Aorta (tissue), 5 donors: ENCODE measurements at regions not wholly inside any gene's neighbourhood (a gene's known extent, or its start where the extent isn't known, plus 50 kb on each side); places are given as distances from the start of the nearest gene placed in this dataset.

Experiments used
- ATAC-seq: fragments of 200-7000 bp; cut with Tn5 transposase; one replicate; pipeline ENCODE4 v1.9.1; 2022; ENCODE audit warnings: moderate library complexity; ENCODE audit not compliant: low FRiP score
- DNase-seq, 2 donors: peaks; one replicate each; pipeline ENCODE4 v3.0.0-alpha.2; 2020
- H3K27ac ChIP-seq, 2 donors: one replicate each; pipeline ENCODE4 v1.5.1; 2013; ENCODE audit warnings: low read length in 2 of 2, mild to moderate bottlenecking in 2 of 2, moderate library complexity in 2 of 2, control low read depth in 1 of 2, inconsistent platforms in 1 of 2, low read depth in 1 of 2
- H3K27me3 ChIP-seq, 2 donors: one replicate each; pipeline ENCODE4 v1.6.1; 2013; ENCODE audit warnings: control low read depth in 1 of 2, low read length in 1 of 2, mild to moderate bottlenecking in 1 of 2, moderate library complexity in 1 of 2; ENCODE audit not compliant: insufficient read depth in 2 of 2, control insufficient read depth in 1 of 2
- H3K36me3 ChIP-seq, 2 donors: one replicate each; pipeline ENCODE4 v1.6.1; 2013; ENCODE audit warnings: control low read depth in 1 of 2, low read length in 1 of 2, mild to moderate bottlenecking in 1 of 2; ENCODE audit not compliant: insufficient read depth in 2 of 2, control insufficient read depth in 1 of 2
- H3K4me1 ChIP-seq, 2 donors: one replicate each; pipeline ENCODE4 v1.6.1; 2013; ENCODE audit warnings: low read length in 2 of 2, control low read depth in 1 of 2, mild to moderate bottlenecking in 1 of 2, moderate library complexity in 1 of 2; ENCODE audit not compliant: insufficient read depth in 2 of 2, control insufficient read depth in 1 of 2
- H3K4me3 ChIP-seq, 2 donors: one replicate each; pipeline ENCODE4 v1.5.1; 2013; ENCODE audit warnings: low read length in 2 of 2, control low read depth in 1 of 2, mild to moderate bottlenecking in 1 of 2
- H3K9me3 ChIP-seq: one replicate; pipeline ENCODE4 v1.6.1; 2013; ENCODE audit warnings: mild to moderate bottlenecking, low read length; ENCODE audit not compliant: control insufficient read depth
- WGBS, 2 donors: extraction: QIAGEN DNeasy Blood & Tissue Kit; methylation state at CpG; one replicate each; pipeline ENCODE4 v1.1.7; 2013; 5-methylcytosine and 5-hydroxymethylcytosine counted together
- intact Hi-C, 2 donors: fragments of 100-400 bp; cut with DNase I; formaldehyde crosslinking; loops; one replicate each; pipeline versions ENCODE4 v1.14.2 to v1.15.0; 2022
- donor health status: healthy with polysubstance abuse.
- donor health status: Bipolar disorder and iron deficiency.
- donor health status: DM: no; HTN: no; CAD: no.
- donor health status: DM: no; HTN: no; CAD: no.
- donor health status: DM: yes; HTN: yes; CAD: no.

- ATAC-seq (no peak), DNase-seq (no peak)
- H3K9me3 ChIP-seq = no peaks in the 10 kb centered on the region
- H3K27ac ChIP-seq = no peak overlapping the region
- 44 to 57% methylated on average over 1 of the region's 1 CpG for WGBS, 2 donors
- no peaks in the 10 kb centered on the region for H3K4me1 ChIP-seq
- no peaks in the 10 kb centered on the region for H3K36me3 ChIP-seq
- H3K4me3 ChIP-seq = no peak overlapping the region
- intact Hi-C loops = no loop called here
- H3K27me3 ChIP-seq = no peaks in the 10 kb centered on the region
Measured at GRCh38 chr1:14318830-14319229, 279.7 kb upstream of the KAZN start.

- intact Hi-C loops = no loop called here
- Histone ChIP-seq H3K36me3 (no peaks in the 10 kb centered on the region), H3K27ac (no peak overlapping the region), H3K4me1 (no peaks in the 10 kb centered on the region), H3K9me3 (no peaks in the 10 kb centered on the region), H3K4me3 (no peak overlapping the region), H3K27me3 (no peaks in the 10 kb centered on the region)
- ATAC-seq = no peak
- WGBS, 2 donors = 28 to 38% methylated on average over 2 of the region's 2 CpGs
- no peak for DNase-seq
Measured at GRCh38 chr1:14320518-14320917, 278.0 kb upstream of the KAZN start.

- ATAC-seq = no peak
- DNase-seq = no peak
- Histone ChIP-seq H3K27me3 (no peaks in the 10 kb centered on the region), H3K36me3 (no peaks in the 10 kb centered on the region), H3K9me3 (peaks cover 3% of the 10 kb centered on the region), H3K4me3 (no peak overlapping the region), H3K4me1 (no peaks in the 10 kb centered on the region), H3K27ac (no peak overlapping the region)
- WGBS, 2 donors = 84 to 87% methylated on average over 8 of the region's 8 CpGs
- intact Hi-C loops = no loop called here
Measured at GRCh38 chr1:14320986-14321385, 277.5 kb upstream of the KAZN start.

- intact Hi-C loops = no loop called here
- no peak for DNase-seq
- no peak for ATAC-seq
- 43 to 65% methylated on average over 1 of the region's 1 CpG for WGBS, 2 donors
- H3K27me3 ChIP-seq = no peaks in the 10 kb centered on the region
- H3K4me1 ChIP-seq = no peaks in the 10 kb centered on the region
- no peak overlapping the region for H3K27ac ChIP-seq
- H3K4me3 ChIP-seq = no peak overlapping the region
- no peaks in the 10 kb centered on the region for H3K36me3 ChIP-seq
- peaks cover 3% of the 10 kb centered on the region for H3K9me3 ChIP-seq
Measured at GRCh38 chr1:14321422-14321821, 277.1 kb upstream of the KAZN start.

GRCh38 chr1:14323568-14324247 is 274.8 kb upstream of the KAZN start:
- H3K9me3 ChIP-seq = peaks cover 3% of the 10 kb centered on the region
- 62 to 69% methylated on average over 2 of the region's 2 CpGs for WGBS, 2 donors
- no peaks in the 10 kb centered on the region for H3K27me3 ChIP-seq
- no peaks in the 10 kb centered on the region for H3K36me3 ChIP-seq
- no peaks in the 10 kb centered on the region for H3K4me1 ChIP-seq
- DNase-seq (no peak), ATAC-seq (no peak)
- intact Hi-C loops = no loop called here
- H3K27ac ChIP-seq = no peak overlapping the region
- H3K4me3 ChIP-seq = no peak overlapping the region

- no peaks in the 10 kb centered on the region for H3K27me3 ChIP-seq
- intact Hi-C loops = no loop called here
- H3K4me1 ChIP-seq = no peaks in the 10 kb centered on the region
- ATAC-seq = no peak
- WGBS, 2 donors = 47 to 62% methylated on average over 2 of the region's 2 CpGs
- no peaks in the 10 kb centered on the region for H3K36me3 ChIP-seq
- peaks cover 3% of the 10 kb centered on the region for H3K9me3 ChIP-seq
- H3K4me3 ChIP-seq = no peak overlapping the region
- no peak overlapping the region for H3K27ac ChIP-seq
- no peak for DNase-seq
Measured at GRCh38 chr1:14324248-14324630, 274.2 kb upstream of the KAZN start.

- intact Hi-C loops = no loop called here
- H3K4me3 ChIP-seq = no peak overlapping the region
Measured at GRCh38 chr1:14326857-14327256, 271.6 kb upstream of the KAZN start.

GRCh38 chr1:14328685-14329084 is 269.8 kb upstream of the KAZN start:
- DNase-seq (no peak), ATAC-seq (no peak)
- Histone ChIP-seq H3K36me3 (no peaks in the 10 kb centered on the region), H3K27ac (no peak overlapping the region), H3K27me3 (no peaks in the 10 kb centered on the region), H3K4me3 (no peak overlapping the region), H3K4me1 (no peaks in the 10 kb centered on the region), H3K9me3 (peaks cover 6% of the 10 kb centered on the region)
- intact Hi-C loops = no loop called here

More at GRCh38 chr1:14326857-14327256, 271.6 kb upstream of the KAZN start:
- Histone ChIP-seq H3K9me3 (peaks cover 6% of the 10 kb centered on the region), H3K27me3 (no peaks in the 10 kb centered on the region), H3K4me1 (no peaks in the 10 kb centered on the region), H3K36me3 (no peaks in the 10 kb centered on the region), H3K27ac (no peak overlapping the region)
- DNase-seq (no peak), ATAC-seq (no peak)
- 72 to 83% methylated on average over 3 of the region's 3 CpGs for WGBS, 2 donors

GRCh38 chr1:14332158-14332557 is 266.3 kb upstream of the KAZN start:
- no peaks in the 10 kb centered on the region for H3K36me3 ChIP-seq
- intact Hi-C loops = no loop called here
- H3K4me3 ChIP-seq = no peak overlapping the region
- H3K27ac ChIP-seq = no peak overlapping the region
- no peaks in the 10 kb centered on the region for H3K27me3 ChIP-seq
- 77 to 85% methylated on average over 4 of the region's 4 CpGs for WGBS, 2 donors
- DNase-seq (no peak), ATAC-seq (no peak)
- peaks cover 5% of the 10 kb centered on the region for H3K9me3 ChIP-seq
- H3K4me1 ChIP-seq = no peaks in the 10 kb centered on the region
